Stomach smooth muscle (tissue), 2 donors: ENCODE measurements at regions not wholly inside any gene's neighbourhood (a gene's known extent, or its start where the extent isn't known, plus 50 kb on each side); places are given as distances from the start of the nearest gene placed in this dataset.
"Not testable (repeated sequence)": the region's sequence is repeated elsewhere in the genome, so short reads cannot be mapped to it uniquely, and the experiment has no call there.

Experiments used
- H3K27ac ChIP-seq: one replicate; pipeline ENCODE4 v1.7.0; 2013; ENCODE audit warnings: mild to moderate bottlenecking, low read length, inconsistent platforms
- H3K27me3 ChIP-seq, 2 donors: one replicate each; pipeline ENCODE4 v1.7.0; 2013; ENCODE audit warnings: low read length in 2 of 2; ENCODE audit not compliant: insufficient read depth in 2 of 2, control insufficient read depth in 1 of 2
- H3K36me3 ChIP-seq, 2 donors: one replicate each; pipeline ENCODE4 v1.7.0; 2013; ENCODE audit warnings: low read length in 2 of 2; ENCODE audit not compliant: control insufficient read depth in 2 of 2, insufficient read depth in 2 of 2
- H3K4me1 ChIP-seq: one replicate; pipeline ENCODE4 v1.7.0; 2013; ENCODE audit warnings: low read length; ENCODE audit not compliant: control insufficient read depth, insufficient read depth
- H3K4me3 ChIP-seq, 2 donors: one replicate each; pipeline ENCODE4 v1.7.0; 2013; ENCODE audit warnings: low read length in 2 of 2
- H3K9ac ChIP-seq, 2 donors: one replicate each; pipeline ENCODE4 v1.7.0; 2013; ENCODE audit warnings: low read length in 2 of 2, mild to moderate bottlenecking in 1 of 2
- H3K9me3 ChIP-seq, 2 donors: one replicate each; pipeline ENCODE4 v1.7.0; 2013; ENCODE audit warnings: low read length in 2 of 2; ENCODE audit not compliant: control insufficient read depth in 2 of 2
- donor health status: healthy.
- donor health status: Pancreatic carcinoma.

DNA sequence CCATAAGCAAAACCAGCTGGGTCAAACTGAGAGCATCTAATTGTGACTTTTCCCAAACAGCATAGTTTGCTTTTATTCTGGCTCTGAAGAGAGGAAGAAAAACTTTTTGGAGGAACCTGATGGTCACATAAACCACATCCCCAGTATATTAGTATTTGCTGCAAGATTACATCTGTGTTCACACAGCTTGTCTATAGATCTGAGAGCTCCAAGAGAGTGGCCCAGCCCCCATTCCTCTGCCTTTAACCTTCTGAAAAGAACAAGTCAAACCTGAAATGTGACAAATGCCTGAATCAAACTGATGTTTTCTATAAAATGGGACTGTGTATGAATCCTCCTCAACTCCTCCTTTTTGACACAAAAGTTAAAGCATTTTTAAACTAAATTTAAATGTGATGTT, 435.2 kb downstream of the ZNF479 start:
- H3K9ac ChIP-seq, H3K36me3 ChIP-seq, H3K4me1 ChIP-seq, H3K9me3 ChIP-seq, H3K27ac ChIP-seq, H3K4me3 ChIP-seq, H3K27me3 ChIP-seq: not testable (repeated sequence)

DNA sequence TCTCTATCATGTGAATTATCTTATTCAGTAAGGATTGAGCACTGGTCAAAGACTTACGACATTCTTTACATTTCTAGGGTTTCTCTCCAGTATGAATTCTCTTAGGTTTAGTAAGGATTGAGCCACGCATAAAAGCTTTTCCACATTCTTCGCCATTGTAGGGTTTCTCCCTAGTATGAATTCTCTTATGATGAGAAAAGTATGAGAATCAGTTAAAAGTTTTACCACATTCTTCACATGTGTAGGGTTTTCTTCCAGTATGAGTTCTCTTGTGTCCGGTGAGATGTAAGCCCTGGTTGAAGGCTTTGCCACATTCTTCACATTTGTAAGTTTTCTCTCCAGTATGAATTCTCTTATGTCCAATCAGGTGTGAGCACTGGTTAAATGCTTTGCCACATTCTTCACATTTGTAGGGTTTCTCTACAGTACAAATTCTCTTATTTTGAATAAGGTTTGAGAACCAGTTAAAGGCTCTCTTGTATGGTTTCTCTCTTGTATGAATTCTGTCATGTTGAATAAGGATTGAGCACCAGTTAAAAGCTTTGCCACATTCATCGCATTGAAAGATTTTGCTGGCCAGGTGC, 445.9 kb downstream of the ZNF479 start:
- Histone ChIP-seq H3K9me3 (peaks cover 0 to 11% of the 10 kb centered on the region in 2 donors), H3K9ac (no peak overlapping the region), H3K27ac (no peak overlapping the region), H3K27me3 (no peaks in the 10 kb centered on the region), H3K36me3 (no peaks in the 10 kb centered on the region), H3K4me1 (no peaks in the 10 kb centered on the region), H3K4me3 (no peak overlapping the region)

DNA sequence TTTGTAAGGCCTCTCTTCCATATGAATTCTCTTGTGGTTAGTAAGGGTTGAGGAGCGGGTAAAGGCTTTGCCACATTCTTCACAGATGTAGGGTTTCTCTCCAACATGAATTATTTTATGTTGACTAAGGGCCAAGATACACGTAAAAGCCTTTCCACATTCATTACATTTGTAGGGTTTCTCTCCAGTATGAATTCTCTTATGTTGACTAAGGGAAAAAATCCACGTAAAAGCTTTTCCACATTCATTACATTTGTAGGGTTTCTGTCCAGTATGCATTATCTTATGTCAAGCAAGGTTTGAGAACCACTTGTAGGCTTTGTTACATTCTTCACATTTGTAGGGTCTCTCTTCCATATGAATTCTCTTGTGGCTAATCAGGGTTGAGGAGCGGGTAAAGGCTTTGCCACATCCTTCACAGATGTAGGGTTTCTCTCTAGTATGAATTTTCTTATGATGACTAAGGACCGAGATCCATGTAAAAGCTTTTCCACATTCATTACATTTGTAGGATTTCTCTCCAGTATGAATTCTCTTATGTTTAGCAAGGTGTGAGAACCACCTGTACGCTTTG, 493.0 kb downstream of the ZNF479 start:
- no peaks in the 10 kb centered on the region for H3K4me1 ChIP-seq
- H3K27me3 ChIP-seq, result no peaks in the 10 kb centered on the region
- H3K9ac ChIP-seq, result no peak overlapping the region
- peaks cover 7 to 29% of the 10 kb centered on the region in 2 donors for H3K9me3 ChIP-seq
- no peak overlapping the region for H3K4me3 ChIP-seq
- no peak overlapping the region for H3K27ac ChIP-seq
- H3K36me3 ChIP-seq, result no peaks in the 10 kb centered on the region

DNA sequence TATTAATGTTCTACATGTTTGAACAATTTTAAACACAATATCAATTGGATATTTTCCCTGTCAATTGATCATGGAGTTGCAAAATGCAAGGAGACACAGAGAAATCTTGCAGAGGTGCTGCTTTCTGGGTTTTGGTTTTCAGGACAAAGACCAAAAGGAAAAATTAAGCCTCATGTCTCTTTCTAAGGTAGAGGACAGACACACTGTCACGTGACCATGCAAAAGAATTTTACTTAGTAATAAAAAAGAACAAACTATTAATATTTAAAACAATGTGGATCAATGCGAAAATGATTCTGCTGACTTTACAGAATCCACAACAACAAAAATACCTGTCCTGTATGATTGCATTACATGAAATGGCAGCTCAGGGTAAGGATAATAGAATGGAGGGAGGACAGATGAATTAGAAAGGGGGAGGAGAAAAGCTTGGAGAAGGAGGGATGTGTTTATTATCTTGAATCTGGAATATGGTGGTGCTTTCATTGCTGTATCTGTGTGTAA, 493.7 kb upstream of the NUPR2 start:
- Histone ChIP-seq H3K36me3 (no peaks in the 10 kb centered on the region), H3K9me3 (peaks cover 0 to 7% of the 10 kb centered on the region in 2 donors), H3K27ac (no peak overlapping the region), H3K4me3 (no peak overlapping the region), H3K4me1 (no peaks in the 10 kb centered on the region), H3K27me3 (no peaks in the 10 kb centered on the region), H3K9ac (no peak overlapping the region)

DNA sequence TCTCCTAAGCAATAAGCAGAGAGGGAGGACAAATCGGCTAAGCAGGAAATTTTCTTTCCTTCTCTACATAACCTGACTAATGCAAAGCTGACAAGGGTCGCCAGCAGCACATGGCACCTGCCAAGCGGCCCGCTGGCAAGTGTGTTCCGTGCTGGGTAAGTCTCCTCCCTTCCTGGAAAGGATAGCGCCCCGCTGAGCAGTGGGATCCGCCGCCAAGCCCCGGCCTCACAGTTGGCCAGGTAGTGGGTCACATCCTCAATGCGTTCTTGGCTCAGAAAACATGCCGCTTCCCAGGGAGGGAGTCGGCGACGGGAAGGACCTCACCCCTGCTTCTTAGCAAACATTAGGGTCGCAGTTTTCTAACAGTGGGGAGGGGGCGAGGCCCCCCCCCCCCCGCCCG, 488.9 kb upstream of the NUPR2 start:
- H3K4me1 ChIP-seq, result no peaks in the 10 kb centered on the region
- H3K4me3 ChIP-seq, result no peak overlapping the region
- H3K36me3 ChIP-seq, result no peaks in the 10 kb centered on the region
- H3K9me3 ChIP-seq, result peaks cover 0 to 7% of the 10 kb centered on the region in 2 donors
- no peak overlapping the region for H3K9ac ChIP-seq
- no peaks in the 10 kb centered on the region for H3K27me3 ChIP-seq
- no peak overlapping the region for H3K27ac ChIP-seq

DNA sequence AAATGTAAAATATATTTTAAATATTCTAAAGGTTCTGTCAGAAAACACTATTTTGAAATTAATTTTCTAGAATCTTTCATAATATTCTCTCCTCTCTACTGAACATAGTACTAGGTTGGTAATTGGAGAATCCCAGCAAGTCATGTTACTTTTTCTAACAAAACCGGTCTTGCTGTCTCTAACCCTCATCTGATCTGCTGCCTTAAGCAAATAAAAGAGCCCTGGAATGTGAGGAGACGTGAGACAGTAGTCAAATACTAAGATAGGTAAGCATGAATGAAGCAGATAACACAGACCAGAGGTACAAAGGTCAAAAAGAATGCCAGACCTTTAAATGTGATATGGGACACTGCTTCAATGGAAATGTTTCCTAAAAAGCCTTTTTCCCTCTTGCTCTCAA, 462.4 kb upstream of the NUPR2 start:
- Histone ChIP-seq H3K4me1 (no peaks in the 10 kb centered on the region), H3K36me3 (no peaks in the 10 kb centered on the region), H3K9me3 (no peaks in the 10 kb centered on the region), H3K9ac (no peak overlapping the region), H3K27ac (no peak overlapping the region), H3K4me3 (no peak overlapping the region), H3K27me3 (no peaks in the 10 kb centered on the region)

DNA sequence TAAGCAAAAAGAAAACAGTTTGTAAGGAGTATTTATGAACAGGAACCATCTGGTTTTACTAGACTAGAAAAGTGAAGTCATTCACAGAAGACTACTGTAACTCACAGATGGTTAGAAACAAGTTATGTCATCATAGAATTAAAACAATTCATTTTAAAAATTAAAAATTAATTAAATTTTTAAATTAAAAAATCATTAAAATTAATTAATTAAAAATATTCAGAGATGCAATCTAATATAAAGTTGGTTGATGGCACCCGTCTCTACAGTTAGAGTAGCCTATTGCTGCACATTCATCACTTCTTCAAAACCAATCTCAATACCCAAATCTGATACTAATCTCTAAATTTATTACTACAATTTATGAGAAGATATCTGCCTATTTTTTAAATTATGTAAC, 454.8 kb upstream of the NUPR2 start:
- no peaks in the 10 kb centered on the region for H3K4me1 ChIP-seq
- no peaks in the 10 kb centered on the region for H3K9me3 ChIP-seq
- no peak overlapping the region for H3K4me3 ChIP-seq
- no peak overlapping the region for H3K9ac ChIP-seq
- no peaks in the 10 kb centered on the region for H3K27me3 ChIP-seq
- no peak overlapping the region for H3K27ac ChIP-seq
- no peaks in the 10 kb centered on the region for H3K36me3 ChIP-seq

DNA sequence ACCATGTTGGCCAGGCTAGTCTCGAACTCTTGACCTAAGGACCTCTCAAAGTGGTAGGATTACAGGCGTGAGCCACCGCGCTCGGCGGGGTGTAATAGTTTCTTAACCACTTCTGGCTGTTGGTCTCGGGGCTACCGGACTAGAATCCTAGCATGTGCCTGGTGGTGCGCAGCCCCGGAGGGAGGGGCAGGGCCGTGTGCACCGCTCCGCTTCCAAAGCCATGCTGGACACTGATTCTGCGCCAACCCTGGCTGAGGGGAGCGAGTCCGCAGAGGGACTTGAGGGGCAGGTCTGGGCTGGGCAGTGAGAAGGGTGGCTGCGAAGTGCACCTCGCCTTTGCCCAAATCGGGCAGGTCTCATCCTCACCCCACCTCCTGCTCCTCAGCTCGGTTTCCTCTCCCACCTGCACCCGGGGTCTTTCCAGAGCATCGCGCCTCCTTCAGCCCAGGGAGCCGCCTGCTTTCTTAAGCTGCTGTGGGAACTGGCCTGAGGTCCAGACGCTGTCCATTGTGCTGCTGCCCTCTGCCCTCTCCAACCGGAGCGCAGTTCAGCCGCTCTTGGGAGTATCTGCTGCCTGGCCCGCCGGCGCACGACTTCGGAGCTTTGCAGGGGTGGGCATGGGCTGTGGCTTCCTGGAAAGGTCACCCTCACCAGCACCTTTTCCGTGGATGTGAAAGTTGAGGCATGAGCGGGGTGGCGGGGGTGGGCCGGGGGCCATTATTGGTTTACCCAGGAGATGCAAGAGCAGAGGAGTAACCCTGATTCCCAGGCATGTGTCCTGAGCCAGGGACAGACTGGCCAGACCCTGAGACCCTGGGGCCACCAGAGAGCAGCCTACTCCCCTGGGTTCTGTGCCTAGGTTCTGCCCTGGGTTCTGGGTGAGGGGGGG, 422.6 kb upstream of the NUPR2 start:
- no peaks in the 10 kb centered on the region for H3K36me3 ChIP-seq
- H3K4me1 ChIP-seq, result no peaks in the 10 kb centered on the region
- peaks cover 0 to 20% of the 10 kb centered on the region in 2 donors for H3K9me3 ChIP-seq
- H3K4me3 ChIP-seq, result peak overlapping the region in 1 of 2 donors; percentile 63
- H3K27ac ChIP-seq, result no peak overlapping the region
- no peaks in the 10 kb centered on the region for H3K27me3 ChIP-seq
- H3K9ac ChIP-seq, result no peak overlapping the region

DNA sequence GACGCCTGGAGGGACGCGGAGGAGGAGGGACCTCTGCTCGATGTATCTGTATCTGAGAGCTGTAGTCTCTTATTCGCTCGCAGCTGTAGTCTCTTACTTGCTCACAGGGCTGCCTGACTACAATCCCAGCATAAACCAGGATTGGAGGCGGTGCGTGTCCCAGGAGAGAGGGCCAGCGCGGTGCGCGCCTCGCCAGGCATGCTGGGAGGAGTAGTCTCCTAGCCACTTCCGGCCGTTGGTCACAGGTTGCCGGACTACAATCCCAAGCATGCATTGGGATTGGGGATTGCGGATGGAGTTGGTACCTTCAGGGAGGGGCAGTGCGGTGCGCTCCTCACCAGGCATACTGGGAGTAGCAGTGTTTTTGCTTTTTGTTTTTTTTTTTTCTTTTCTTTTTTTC, 421.7 kb upstream of the NUPR2 start:
- Histone ChIP-seq H3K9me3 (peaks cover 0 to 20% of the 10 kb centered on the region in 2 donors), H3K27ac (no peak overlapping the region), H3K36me3 (no peaks in the 10 kb centered on the region), H3K27me3 (no peaks in the 10 kb centered on the region), H3K4me3 (peak overlapping the region in 1 of 2 donors; percentile 63), H3K9ac (no peak overlapping the region), H3K4me1 (no peaks in the 10 kb centered on the region)

DNA sequence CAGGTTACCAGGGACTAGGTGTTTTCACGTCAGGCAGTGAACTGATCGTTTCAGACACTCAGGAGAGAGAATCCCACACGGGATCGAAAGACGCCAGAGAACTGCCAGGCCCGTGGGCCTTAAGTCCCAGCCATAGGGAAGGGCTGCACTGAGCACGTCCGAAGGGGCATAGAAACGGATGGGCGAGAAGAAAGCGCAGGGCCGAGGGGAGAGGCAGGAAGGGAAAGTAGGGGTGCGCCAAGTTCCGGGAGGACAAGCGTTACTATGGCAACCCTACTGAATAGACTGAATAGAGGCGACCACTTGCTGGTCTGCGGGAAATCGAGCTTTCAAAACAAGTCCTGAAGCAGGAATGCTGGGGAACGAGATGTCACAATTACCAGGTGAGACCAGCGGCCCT, 421.3 kb upstream of the NUPR2 start:
- peak overlapping the region in 1 of 2 donors; percentile 63 for H3K4me3 ChIP-seq

More for the DNA sequence above, 421.3 kb upstream of the NUPR2 start:
- no peak overlapping the region for H3K27ac ChIP-seq
- no peaks in the 10 kb centered on the region for H3K4me1 ChIP-seq
- H3K9me3 ChIP-seq, result peaks cover 0 to 20% of the 10 kb centered on the region in 2 donors
- no peak overlapping the region for H3K9ac ChIP-seq
- no peaks in the 10 kb centered on the region for H3K36me3 ChIP-seq
- no peaks in the 10 kb centered on the region for H3K27me3 ChIP-seq
